ENCODE measurements at regions not wholly inside any gene's neighbourhood (a gene's known extent, or its start where the extent isn't known, plus 50 kb on each side); places are given as distances from the start of the nearest gene placed in this dataset.

GRCh38 chr11:8748317-8748716 is 65.7 kb downstream of the RPL27A start:
- Histone ChIP-seq H3K4me3 (ENCODE audit: low read depth in 1 of 2, low read length in 1 of 2) (no peak overlapping the region), H3K4me1 (ENCODE audit: control insufficient read depth in 1 of 2, insufficient read depth in 1 of 2, low read depth in 1 of 2, low read length in 1 of 2) (no peaks in the 10 kb centered on the region), H3K27me3 (no peaks in the 10 kb centered on the region), H3K27ac (no peak overlapping the region), H3K36me3 (no peaks in the 10 kb centered on the region), H3K9me3 (no peaks in the 10 kb centered on the region)
- TF ChIP-seq, protein P1, sequence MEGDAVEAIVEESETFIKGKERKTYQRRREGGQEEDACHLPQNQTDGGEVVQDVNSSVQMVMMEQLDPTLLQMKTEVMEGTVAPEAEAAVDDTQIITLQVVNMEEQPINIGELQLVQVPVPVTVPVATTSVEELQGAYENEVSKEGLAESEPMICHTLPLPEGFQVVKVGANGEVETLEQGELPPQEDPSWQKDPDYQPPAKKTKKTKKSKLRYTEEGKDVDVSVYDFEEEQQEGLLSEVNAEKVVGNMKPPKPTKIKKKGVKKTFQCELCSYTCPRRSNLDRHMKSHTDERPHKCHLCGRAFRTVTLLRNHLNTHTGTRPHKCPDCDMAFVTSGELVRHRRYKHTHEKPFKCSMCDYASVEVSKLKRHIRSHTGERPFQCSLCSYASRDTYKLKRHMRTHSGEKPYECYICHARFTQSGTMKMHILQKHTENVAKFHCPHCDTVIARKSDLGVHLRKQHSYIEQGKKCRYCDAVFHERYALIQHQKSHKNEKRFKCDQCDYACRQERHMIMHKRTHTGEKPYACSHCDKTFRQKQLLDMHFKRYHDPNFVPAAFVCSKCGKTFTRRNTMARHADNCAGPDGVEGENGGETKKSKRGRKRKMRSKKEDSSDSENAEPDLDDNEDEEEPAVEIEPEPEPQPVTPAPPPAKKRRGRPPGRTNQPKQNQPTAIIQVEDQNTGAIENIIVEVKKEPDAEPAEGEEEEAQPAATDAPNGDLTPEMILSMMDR (IDR thresholded peaks at IDR 0.05): no peak

DNA sequence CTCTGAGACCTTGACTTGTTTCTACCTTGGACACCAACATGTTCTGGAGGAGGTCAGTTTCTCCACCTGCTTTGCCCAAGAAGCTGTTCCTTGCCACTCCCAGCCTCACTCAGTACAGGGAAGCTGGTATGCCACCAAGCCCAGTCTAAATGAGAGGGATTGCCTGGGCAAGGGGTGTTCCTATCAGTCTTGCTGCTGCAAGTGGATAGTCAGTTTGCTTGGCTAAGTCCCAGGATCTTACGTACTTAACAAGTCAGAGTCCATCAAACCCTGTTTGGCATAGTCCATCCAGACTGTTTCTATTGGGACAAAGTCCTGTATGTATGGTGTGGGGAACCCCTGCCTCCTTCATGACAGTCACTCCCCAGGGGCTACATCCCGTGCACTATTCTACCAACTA is 66.6 kb downstream of the RPL27A start:
- Histone ChIP-seq H3K36me3 (no peaks in the 10 kb centered on the region), H3K9me3 (no peaks in the 10 kb centered on the region), H3K27ac (no peak overlapping the region), H3K4me1 (ENCODE audit: control insufficient read depth in 1 of 2, insufficient read depth in 1 of 2, low read depth in 1 of 2, low read length in 1 of 2) (no peaks in the 10 kb centered on the region), H3K27me3 (no peaks in the 10 kb centered on the region), H3K4me3 (ENCODE audit: low read depth in 1 of 2, low read length in 1 of 2) (no peak overlapping the region)
- TF ChIP-seq, protein P1 (IDR thresholded peaks at IDR 0.05): no peak

GRCh38 chr11:8754241-8754640 is 71.6 kb downstream of the RPL27A start:
- Histone ChIP-seq H3K27me3 (no peaks in the 10 kb centered on the region), H3K4me3 (ENCODE audit: low read depth in 1 of 2, low read length in 1 of 2) (no peak overlapping the region), H3K27ac (no peak overlapping the region), H3K4me1 (ENCODE audit: control insufficient read depth in 1 of 2, insufficient read depth in 1 of 2, low read depth in 1 of 2, low read length in 1 of 2) (peaks cover 3 to 5% of the 10 kb centered on the region in 2 experiments), H3K9me3 (no peaks in the 10 kb centered on the region), H3K36me3 (no peaks in the 10 kb centered on the region)
- TF ChIP-seq, protein P1 (IDR thresholded peaks at IDR 0.05): no peak

DNA sequence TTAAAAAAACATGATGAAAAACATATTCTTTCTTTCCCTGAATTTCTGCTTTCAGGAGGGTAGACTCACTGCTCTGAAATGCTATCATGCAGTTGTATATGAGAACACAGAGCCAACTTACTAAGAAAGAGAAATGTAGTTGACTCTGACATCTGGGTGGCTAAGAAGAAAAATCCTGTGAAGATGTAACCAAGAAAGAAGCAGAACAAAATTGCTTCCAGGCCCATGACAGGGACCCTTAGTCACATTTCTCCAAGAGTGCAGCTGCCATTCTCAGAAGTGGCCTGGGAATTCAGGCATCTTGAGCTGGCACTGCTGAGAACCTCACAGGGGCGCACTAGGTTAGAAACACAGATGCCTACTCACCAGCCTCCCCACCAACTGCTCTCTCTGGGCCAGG is 73.6 kb downstream of the RPL27A start:
- TF ChIP-seq, protein P1 (IDR thresholded peaks at IDR 0.05): no peak
- Histone ChIP-seq H3K27ac (no peak overlapping the region), H3K9me3 (no peaks in the 10 kb centered on the region), H3K27me3 (no peaks in the 10 kb centered on the region), H3K4me1 (ENCODE audit: control insufficient read depth in 1 of 2, insufficient read depth in 1 of 2, low read depth in 1 of 2, low read length in 1 of 2) (peaks cover 15 to 18% of the 10 kb centered on the region in 2 experiments), H3K36me3 (no peaks in the 10 kb centered on the region), H3K4me3 (ENCODE audit: low read depth in 1 of 2, low read length in 1 of 2) (no peak overlapping the region)

GRCh38 chr11:8757047-8757446 is 74.5 kb downstream of the RPL27A start:
- TF ChIP-seq, protein P1 (IDR thresholded peaks at IDR 0.05): no peak
- Histone ChIP-seq H3K36me3 (no peaks in the 10 kb centered on the region), H3K4me1 (ENCODE audit: control insufficient read depth in 1 of 2, insufficient read depth in 1 of 2, low read depth in 1 of 2, low read length in 1 of 2) (peaks cover 16 to 20% of the 10 kb centered on the region in 2 experiments), H3K27ac (no peak overlapping the region), H3K4me3 (ENCODE audit: low read depth in 1 of 2, low read length in 1 of 2) (no peak overlapping the region), H3K27me3 (no peaks in the 10 kb centered on the region), H3K9me3 (no peaks in the 10 kb centered on the region)

- no peaks in the 10 kb centered on the region for H3K27me3 ChIP-seq
- no peak overlapping the region for H3K27ac ChIP-seq
- H3K9me3 ChIP-seq: no peaks in the 10 kb centered on the region
- H3K4me1 ChIP-seq (ENCODE audit: control insufficient read depth in 1 of 2, insufficient read depth in 1 of 2, low read depth in 1 of 2, low read length in 1 of 2): peaks cover 16 to 20% of the 10 kb centered on the region in 2 experiments
- no peak overlapping the region for H3K4me3 ChIP-seq (ENCODE audit: low read depth in 1 of 2, low read length in 1 of 2)
- H3K36me3 ChIP-seq: no peaks in the 10 kb centered on the region
- TF ChIP-seq, protein P1 (IDR thresholded peaks at IDR 0.05): no peak
Observed at GRCh38 chr11:8757533-8757932, 74.9 kb downstream of the RPL27A start.
